ENCODE measurements at regions not wholly inside any gene's neighbourhood (a gene's known extent, or its start where the extent isn't known, plus 50 kb on each side); places are given as distances from the start of the nearest gene placed in this dataset.

DNA sequence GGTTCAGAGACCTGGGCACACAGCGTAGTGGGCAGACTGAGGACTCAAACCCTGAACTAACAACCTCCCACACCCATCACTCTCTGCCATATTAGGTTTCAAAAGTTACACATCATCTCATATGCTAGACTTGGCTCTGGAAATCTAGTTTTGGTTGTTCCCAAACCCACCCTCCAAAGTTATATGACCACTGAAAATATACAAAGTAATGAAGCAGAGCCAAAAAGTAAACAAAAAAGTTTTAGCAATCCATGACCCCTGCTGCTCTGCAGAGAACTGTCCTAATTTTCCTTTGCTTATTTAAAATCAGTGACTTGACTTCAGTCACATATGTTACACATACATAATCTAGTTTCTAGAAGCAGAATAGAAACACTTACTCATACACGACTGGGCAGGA, 155.6 kb upstream of the TAS2R1 start:
- no peak for TF ChIP-seq CTCF (conservative IDR thresholded peaks at IDR 0.05; ENCODE audit: low read depth, low read length)
- no peak for TF ChIP-seq POLR2A (IDR thresholded peaks at IDR 0.05; ENCODE audit: low read depth, low read length)
- no peak for TF ChIP-seq FOS (IDR thresholded peaks at IDR 0.05; ENCODE audit: low read depth, low read length)
- TF ChIP-seq ELK1 (IDR thresholded peaks at IDR 0.05; ENCODE audit: borderline replicate concordance, low read depth, low read length), result no peak
- no peak for TF ChIP-seq MAZ (IDR thresholded peaks at IDR 0.05; ENCODE audit: borderline replicate concordance, low read depth, low read length)
- no peak for TF ChIP-seq MAFK (IDR thresholded peaks at IDR 0.05; ENCODE audit: low read depth, low read length)
- no peak for TF ChIP-seq BHLHE40 (IDR thresholded peaks at IDR 0.05; ENCODE audit: low read depth, low read length)
- no peak for TF ChIP-seq CEBPB (IDR thresholded peaks at IDR 0.05; ENCODE audit: low read depth, low read length)
- TF ChIP-seq MXI1 (IDR thresholded peaks at IDR 0.05; ENCODE audit: borderline replicate concordance, low read depth, low read length), result no peak
- no peak for TF ChIP-seq USF2 (IDR thresholded peaks at IDR 0.05; ENCODE audit: low read depth, low read length)
- no peak for TF ChIP-seq SMC3 (IDR thresholded peaks at IDR 0.05; ENCODE audit: low read depth, low read length)
- TF ChIP-seq RFX5 (IDR thresholded peaks at IDR 0.05; ENCODE audit: low read depth, low read length), result no peak
- TF ChIP-seq RCOR1 (IDR thresholded peaks at IDR 0.05; ENCODE audit: insufficient replicate concordance, low read length), result no peak
- no peak for TF ChIP-seq NFE2L2 (IDR thresholded peaks at IDR 0.05; ENCODE audit: low read depth, low read length)

Measured in IMR-90 (cell line).